Activated naive CD8-positive, alpha-beta T cell treated with anti-CD3 and anti-CD28 coated beads for 36 hours (primary cell): ENCODE measurements at regions not wholly inside any gene's neighbourhood (a gene's known extent, or its start where the extent isn't known, plus 50 kb on each side); places are given as distances from the start of the nearest gene placed in this dataset.
A peak's percentile ranks its signal among the peaks of the same experiment; 100 is the strongest.

Experiments used
- DNase-seq: peaks from one replicate; pipeline ENCODE4 v3.0.0; 2021
- H3K27ac Mint-ChIP-seq: one replicate; pipeline ENCODE4 v1.8.0; 2022; ENCODE audit warnings: mild to moderate bottlenecking, moderate library complexity, mixed read lengths
- H3K27me3 Mint-ChIP-seq: one replicate; pipeline ENCODE4 v1.8.0; 2022; ENCODE audit warnings: mild to moderate bottlenecking, mixed read lengths
- H3K36me3 Mint-ChIP-seq: one replicate; pipeline ENCODE4 v1.8.0; 2021; ENCODE audit warnings: mild to moderate bottlenecking, mixed read lengths
- H3K4me1 Mint-ChIP-seq: one replicate; pipeline ENCODE4 v1.8.0; 2021; ENCODE audit warnings: mixed read lengths
- H3K4me3 Mint-ChIP-seq: one replicate; pipeline ENCODE4 v1.8.0; 2022; ENCODE audit warnings: mild to moderate bottlenecking, moderate library complexity, mixed read lengths
- H3K9me3 Mint-ChIP-seq: one replicate; pipeline ENCODE4 v1.8.0; 2022; ENCODE audit warnings: mixed read lengths

DNA sequence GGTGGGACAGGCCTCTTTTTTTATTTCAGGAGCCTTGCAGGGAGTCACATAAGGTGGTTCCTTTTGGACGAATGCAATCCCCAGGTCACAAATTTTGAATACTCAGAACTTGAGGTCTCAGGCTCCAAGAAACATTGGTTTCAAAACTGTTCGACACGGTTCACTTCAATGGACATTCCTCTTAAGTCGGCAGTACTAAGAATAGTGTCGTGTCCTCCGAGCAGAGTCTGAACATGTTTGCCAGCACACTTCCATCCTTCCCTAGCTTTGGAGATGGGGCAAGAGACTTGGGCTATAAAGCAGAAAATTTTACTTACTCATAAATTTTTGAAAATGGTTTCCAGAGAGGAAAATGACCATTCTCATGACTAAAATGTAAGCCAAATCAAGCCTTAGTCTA is 265.4 kb downstream of the THBS2 start:
- no peak overlapping the region for H3K4me3 Mint-ChIP-seq
- no peak for DNase-seq
- peaks cover 9% of the 10 kb centered on the region for H3K27me3 Mint-ChIP-seq

DNA sequence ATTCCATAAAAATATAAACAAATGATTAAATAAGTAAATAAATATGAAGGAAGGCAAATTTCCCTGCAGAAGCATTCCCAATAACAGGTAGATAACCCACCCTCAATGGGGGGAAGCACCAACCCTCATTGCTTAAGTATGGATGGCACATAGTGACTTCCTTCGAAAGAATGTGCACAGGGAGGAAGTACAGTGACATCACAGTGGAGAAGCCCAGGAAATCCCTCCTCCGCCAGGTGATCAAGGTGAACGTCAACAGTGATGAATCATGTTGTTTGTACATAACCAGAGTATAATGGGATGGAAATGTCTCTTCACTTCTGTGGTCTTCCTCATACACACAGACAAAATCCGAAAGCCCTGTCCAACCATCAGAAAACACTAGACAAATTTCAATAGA is 267.9 kb downstream of the THBS2 start:
- Mint-ChIP-seq H3K27me3 (peaks cover 21% of the 10 kb centered on the region), H3K4me1 (no peaks in the 10 kb centered on the region), H3K36me3 (no peaks in the 10 kb centered on the region), H3K4me3 (no peak overlapping the region), H3K9me3 (peaks cover 8% of the 10 kb centered on the region), H3K27ac (no peak overlapping the region)
- DNase-seq, result no peak

More for the DNA sequence above, 265.4 kb downstream of the THBS2 start:
- H3K9me3 Mint-ChIP-seq, result no peaks in the 10 kb centered on the region
- H3K36me3 Mint-ChIP-seq, result no peaks in the 10 kb centered on the region
- H3K27ac Mint-ChIP-seq, result no peak overlapping the region
- no peaks in the 10 kb centered on the region for H3K4me1 Mint-ChIP-seq

DNA sequence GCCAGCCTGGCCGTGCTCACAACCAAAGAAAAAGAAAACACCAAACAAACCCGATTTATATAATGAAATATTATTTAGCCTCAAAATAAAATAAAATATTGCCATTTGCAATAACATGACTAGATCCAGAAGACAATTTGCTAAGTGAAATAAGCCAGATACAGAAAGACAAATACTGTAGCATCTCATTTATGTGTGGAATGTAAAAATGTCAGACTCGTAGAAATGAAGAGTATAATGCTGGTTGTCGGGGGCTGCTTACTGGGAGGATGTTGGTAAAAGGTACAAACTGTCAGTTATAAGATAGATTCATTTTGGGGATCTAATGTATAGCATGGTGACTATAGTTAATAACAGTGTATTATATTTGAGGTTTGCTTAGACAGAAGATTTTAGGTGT is 269.7 kb downstream of the THBS2 start:
- no peak for DNase-seq
- Mint-ChIP-seq H3K27ac (no peak overlapping the region), H3K27me3 (peaks cover 22% of the 10 kb centered on the region), H3K9me3 (peaks cover 22% of the 10 kb centered on the region), H3K4me1 (no peaks in the 10 kb centered on the region), H3K4me3 (no peak overlapping the region), H3K36me3 (no peaks in the 10 kb centered on the region)

DNA sequence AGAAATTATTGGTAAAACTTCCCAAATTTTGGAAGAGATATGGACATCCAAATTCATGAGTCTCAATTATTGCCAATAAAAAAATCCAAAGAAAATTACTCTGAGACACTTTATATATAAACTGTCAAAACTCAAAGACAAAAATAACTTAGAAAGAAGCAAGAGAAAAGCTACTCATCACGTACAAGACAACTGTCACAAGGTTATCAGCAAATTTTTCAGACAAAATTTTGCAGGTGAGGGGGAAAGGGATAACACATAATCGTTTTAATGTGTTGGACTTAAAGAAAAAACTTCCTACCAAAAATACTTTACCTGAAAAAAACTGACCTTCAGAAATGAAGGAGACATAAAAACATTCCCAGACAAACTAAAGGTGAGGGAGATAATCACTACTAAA is 272.5 kb downstream of the THBS2 start:
- no peaks in the 10 kb centered on the region for H3K4me1 Mint-ChIP-seq
- peaks cover 22% of the 10 kb centered on the region for H3K9me3 Mint-ChIP-seq
- H3K27me3 Mint-ChIP-seq, result peaks cover 22% of the 10 kb centered on the region
- H3K4me3 Mint-ChIP-seq, result no peak overlapping the region
- H3K36me3 Mint-ChIP-seq, result no peaks in the 10 kb centered on the region
- no peak for DNase-seq
- no peak overlapping the region for H3K27ac Mint-ChIP-seq

DNA sequence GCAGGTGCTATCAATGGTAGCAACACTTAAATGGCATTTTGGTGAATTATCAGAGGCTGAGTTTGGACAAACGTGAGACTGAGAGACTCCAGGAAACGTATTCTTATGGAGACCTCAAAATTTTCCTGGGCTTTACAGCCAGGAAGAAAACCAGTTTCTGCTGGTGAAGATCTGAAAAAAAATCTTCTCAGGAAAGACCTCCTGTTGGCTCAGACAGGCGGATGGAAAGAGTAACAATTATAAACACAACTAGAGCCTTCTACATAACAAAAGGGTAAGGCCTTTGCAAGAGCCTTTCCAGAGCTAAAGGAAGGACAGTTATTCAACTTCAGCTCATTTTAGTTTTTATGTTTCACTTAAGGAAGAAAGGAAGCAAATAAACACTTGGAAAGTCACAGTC is 274.4 kb downstream of the THBS2 start:
- peaks cover 17% of the 10 kb centered on the region for H3K27me3 Mint-ChIP-seq
- no peak overlapping the region for H3K27ac Mint-ChIP-seq
- no peaks in the 10 kb centered on the region for H3K36me3 Mint-ChIP-seq
- peaks cover 22% of the 10 kb centered on the region for H3K9me3 Mint-ChIP-seq
- no peak for DNase-seq
- no peaks in the 10 kb centered on the region for H3K4me1 Mint-ChIP-seq
- H3K4me3 Mint-ChIP-seq, result no peak overlapping the region

DNA sequence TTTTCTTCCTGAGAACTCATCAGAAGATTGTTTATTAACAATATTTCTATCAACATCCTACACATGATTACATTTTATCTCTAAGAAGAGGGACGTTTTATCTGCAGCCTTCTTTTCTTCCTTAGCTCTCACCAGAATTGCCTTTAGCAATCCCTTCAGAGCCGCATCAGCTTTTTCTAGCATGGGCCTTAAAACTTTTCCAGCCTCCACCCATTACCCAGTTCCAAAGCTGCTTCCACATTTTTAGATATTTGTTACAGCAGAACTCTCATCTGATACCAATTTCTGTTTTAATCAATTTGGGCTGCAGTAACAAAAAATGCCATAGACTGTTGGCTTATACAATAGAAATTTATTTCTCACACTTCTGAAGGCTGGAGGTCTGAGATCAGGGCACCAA is 281.5 kb downstream of the THBS2 start:
- Mint-ChIP-seq H3K4me1 (no peaks in the 10 kb centered on the region), H3K4me3 (no peak overlapping the region), H3K27ac (no peak overlapping the region), H3K9me3 (no peaks in the 10 kb centered on the region), H3K27me3 (peaks cover 10% of the 10 kb centered on the region), H3K36me3 (no peaks in the 10 kb centered on the region)
- DNase-seq, result no peak

DNA sequence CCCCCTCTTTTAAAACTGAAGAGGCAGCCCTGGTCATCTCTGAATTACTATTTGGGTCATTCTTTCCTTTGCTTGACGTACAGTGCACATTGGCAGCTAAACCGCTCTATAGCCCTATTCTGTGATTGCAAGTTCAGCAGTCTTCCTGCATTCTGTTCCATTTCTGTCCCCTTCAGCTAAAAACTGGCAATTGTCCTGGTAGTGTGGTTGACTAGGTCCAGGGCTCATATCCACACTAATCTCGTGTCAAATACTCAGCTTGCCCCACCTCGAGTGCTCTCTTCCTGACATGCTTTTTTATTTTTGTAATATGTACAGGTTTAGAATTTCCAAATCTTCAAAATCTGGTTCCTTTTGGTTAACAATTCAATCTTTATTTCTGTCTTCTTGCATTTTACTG is 282.1 kb downstream of the THBS2 start:
- Mint-ChIP-seq H3K4me3 (no peak overlapping the region), H3K9me3 (no peaks in the 10 kb centered on the region), H3K36me3 (no peaks in the 10 kb centered on the region), H3K27me3 (peaks cover 13% of the 10 kb centered on the region), H3K4me1 (no peaks in the 10 kb centered on the region), H3K27ac (no peak overlapping the region)
- DNase-seq, result no peak

DNA sequence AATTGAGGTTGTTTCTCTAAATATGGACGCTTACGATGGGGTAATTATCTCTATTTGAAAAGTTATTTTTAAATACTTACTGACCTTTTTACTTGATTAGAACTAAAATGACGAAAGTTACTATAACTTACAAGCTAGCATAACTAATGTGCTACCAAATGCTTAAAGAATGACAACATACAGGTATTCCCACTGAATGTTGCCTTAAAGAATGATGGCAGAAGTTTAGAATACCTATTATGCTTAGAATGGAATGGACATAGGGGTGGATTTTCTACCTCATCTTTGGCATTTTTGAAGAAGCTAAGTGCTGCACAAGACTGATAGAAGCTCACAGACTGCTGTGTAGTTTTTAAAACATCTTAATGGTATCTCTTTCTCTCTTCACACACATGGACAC is 284.8 kb downstream of the THBS2 start:
- no peaks in the 10 kb centered on the region for H3K36me3 Mint-ChIP-seq
- no peak overlapping the region for H3K27ac Mint-ChIP-seq
- no peaks in the 10 kb centered on the region for H3K9me3 Mint-ChIP-seq
- DNase-seq, result no peak
- no peaks in the 10 kb centered on the region for H3K4me1 Mint-ChIP-seq
- no peak overlapping the region for H3K4me3 Mint-ChIP-seq
- H3K27me3 Mint-ChIP-seq, result peaks cover 13% of the 10 kb centered on the region

DNA sequence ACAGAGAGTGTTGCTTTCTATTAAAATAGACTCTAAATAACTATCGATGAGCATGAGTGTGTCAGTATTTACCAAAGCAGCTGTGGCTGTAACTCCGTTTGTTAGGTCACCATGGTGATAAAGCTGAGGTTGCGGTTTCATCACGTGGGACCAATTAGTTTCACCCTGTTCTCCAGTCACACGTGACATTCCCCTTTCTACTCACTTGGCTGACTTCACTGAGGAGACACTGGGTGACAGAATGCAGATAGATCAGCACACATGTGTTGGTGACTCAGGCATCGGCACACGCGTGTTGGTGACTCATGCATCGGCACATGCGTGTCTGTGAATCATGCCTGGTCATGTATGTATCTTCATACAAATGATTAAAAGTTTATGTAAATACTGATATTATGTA is 285.4 kb downstream of the THBS2 start:
- H3K36me3 Mint-ChIP-seq, result no peaks in the 10 kb centered on the region
- no peak overlapping the region for H3K27ac Mint-ChIP-seq
- no peaks in the 10 kb centered on the region for H3K9me3 Mint-ChIP-seq
- H3K4me3 Mint-ChIP-seq, result no peak overlapping the region
- DNase-seq, result no peak
- H3K4me1 Mint-ChIP-seq, result no peaks in the 10 kb centered on the region
- H3K27me3 Mint-ChIP-seq, result peaks cover 13% of the 10 kb centered on the region

DNA sequence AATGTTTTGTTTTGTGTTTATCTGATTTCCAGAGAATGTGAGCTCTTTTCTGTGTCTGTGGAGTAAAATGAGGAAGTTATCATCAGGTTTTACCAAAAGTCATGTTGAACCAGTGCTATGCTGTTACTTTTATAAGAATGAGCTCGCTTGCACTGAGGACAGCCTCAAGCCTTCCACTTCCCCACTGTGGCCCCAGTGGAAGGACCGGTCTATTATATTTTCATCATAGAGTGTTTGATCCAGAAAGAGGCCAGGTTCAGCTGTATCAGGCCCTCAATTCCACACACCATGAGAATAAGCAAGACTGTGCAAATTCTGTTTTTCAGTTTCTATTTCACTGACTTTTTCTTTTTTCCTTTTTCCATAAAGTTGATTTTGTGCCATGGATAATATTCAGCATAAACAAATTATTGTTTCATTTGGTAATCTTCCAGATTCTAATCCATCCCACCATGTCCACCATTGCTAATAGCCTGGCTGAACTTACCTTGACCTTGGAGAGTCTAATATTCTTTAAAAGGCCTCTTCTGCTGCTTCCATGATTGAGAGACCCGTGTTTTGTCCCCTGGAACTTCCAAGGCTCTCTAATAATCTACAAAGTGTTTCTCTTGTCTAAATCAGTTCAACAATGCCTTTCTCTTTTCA is 286.2 kb downstream of the THBS2 start:
- no peak overlapping the region for H3K27ac Mint-ChIP-seq
- DNase-seq, result no peak
- H3K9me3 Mint-ChIP-seq, result no peaks in the 10 kb centered on the region
- no peaks in the 10 kb centered on the region for H3K36me3 Mint-ChIP-seq
- H3K4me3 Mint-ChIP-seq, result no peak overlapping the region
- H3K4me1 Mint-ChIP-seq, result no peaks in the 10 kb centered on the region
- H3K27me3 Mint-ChIP-seq, result peaks cover 13% of the 10 kb centered on the region

DNA sequence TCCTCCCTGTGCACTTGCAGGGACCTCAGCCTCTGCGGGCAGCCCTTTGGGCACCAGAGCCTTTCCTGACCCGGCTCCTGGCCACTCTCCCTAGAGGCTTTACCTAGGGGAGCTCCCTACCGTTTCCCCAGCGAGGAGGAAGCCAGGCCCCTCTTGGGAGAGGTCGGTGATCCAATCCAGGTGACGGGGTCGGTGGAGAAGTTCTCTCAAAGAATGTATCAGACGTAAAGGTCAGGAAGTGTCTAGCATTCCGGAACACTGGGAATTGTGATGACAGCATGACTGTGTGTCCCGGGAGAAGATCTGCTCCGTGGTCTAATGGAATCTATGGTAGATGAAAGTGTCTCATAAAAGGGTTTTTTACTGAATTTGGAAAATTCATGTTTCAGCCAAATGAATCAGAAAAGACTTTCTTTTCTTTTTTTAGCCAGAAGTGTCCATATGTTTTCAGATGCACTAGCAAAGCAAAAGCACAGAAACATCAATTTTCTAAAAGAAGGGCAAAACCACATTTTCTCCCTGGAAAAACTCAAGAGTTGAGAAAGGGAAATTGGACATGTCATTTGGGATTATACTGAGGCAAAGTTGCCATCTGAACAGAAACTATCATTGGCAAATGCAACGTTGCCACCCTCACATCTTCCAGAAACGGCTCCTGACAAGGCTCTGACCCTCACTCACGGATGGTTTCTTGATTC is 289.4 kb downstream of the THBS2 start:
- Mint-ChIP-seq H3K27ac (no peak overlapping the region), H3K4me1 (no peaks in the 10 kb centered on the region), H3K9me3 (no peaks in the 10 kb centered on the region), H3K36me3 (no peaks in the 10 kb centered on the region), H3K27me3 (peaks cover 20% of the 10 kb centered on the region), H3K4me3 (no peak overlapping the region)
- no peak for DNase-seq

DNA sequence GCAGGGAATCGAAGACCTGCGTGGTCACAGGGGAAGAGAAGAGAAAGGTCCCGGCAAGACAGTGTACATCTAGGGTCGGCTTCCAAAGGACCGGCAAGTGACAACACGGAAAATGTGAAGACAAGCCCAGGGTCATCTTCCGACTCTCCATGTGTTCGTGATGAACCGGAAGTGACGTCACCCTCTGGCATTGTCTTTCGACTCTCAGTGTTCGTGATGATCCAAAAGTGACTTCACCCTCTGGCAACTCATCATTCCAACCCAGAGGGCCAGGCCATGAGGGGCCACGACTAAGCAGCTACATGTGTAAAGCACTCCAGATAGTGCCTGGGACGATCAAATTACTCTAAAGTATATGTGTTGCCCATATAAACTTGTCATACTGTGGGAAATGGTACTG is 290.8 kb downstream of the THBS2 start:
- Mint-ChIP-seq H3K4me3 (no peak overlapping the region), H3K9me3 (no peaks in the 10 kb centered on the region), H3K27ac (no peak overlapping the region), H3K4me1 (no peaks in the 10 kb centered on the region), H3K36me3 (no peaks in the 10 kb centered on the region), H3K27me3 (peaks cover 20% of the 10 kb centered on the region)
- DNase-seq, result no peak

DNA sequence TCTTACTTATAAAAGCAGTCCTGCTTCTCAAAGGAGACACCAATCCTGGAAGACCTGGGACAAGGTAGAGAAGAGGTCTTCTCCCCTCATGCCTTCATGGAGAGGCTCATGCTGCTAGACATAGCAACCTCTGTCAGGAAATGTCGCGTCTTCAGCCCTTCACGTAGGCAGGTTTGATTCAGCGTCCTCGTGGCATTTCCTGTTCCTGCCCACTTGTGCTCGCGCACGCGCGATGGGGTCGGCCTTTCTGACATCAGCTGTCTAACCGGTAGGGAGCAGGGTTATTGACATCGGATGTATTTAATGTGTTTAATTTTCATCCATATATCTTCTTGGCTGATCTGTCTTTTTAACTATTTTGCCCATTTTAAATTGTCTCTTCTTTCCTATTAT is 292.4 kb downstream of the THBS2 start:
- Mint-ChIP-seq H3K4me3 (no peak overlapping the region), H3K27ac (no peak overlapping the region)

DNA sequence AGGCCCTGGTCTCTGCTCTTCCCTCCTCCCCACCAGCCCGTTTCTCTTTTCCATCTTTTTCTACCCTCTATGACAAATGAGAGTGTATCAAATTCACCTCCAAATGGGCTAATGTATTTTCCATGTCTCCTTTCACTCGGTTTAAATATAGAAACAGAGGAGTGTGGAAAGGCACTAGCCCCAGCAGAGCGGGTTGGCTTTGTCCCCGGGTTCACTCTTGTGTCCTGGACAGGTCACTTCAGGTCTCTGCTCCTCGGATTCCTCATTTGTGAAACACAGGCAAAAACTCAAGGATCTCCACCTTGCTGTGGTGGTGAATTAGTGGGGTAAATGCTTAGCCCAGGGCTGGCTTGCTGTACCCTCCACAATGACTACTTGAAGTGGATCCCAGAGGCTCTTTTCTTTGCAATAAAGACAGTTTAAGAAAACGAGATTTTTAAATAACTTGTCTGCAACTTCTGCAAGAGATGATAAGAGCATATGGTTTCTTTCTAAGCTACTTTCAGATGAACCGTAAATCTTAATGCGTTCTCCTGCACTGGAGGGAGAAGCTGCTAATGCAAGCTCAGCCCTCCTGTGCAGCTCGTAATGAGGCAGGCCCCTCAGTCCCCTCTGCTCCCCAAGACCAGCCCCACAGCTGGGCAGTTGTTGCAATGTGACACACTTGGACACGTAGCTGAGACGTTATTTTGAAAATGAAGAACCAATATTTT is 292.9 kb downstream of the THBS2 start:
- H3K4me1 Mint-ChIP-seq, result no peaks in the 10 kb centered on the region
- no peak overlapping the region for H3K4me3 Mint-ChIP-seq
- H3K27me3 Mint-ChIP-seq, result peaks cover 17% of the 10 kb centered on the region
- no peaks in the 10 kb centered on the region for H3K9me3 Mint-ChIP-seq
- no peak for DNase-seq
- H3K36me3 Mint-ChIP-seq, result no peaks in the 10 kb centered on the region
- H3K27ac Mint-ChIP-seq, result no peak overlapping the region

More for the DNA sequence above, 292.4 kb downstream of the THBS2 start:
- no peaks in the 10 kb centered on the region for H3K9me3 Mint-ChIP-seq
- H3K36me3 Mint-ChIP-seq, result no peaks in the 10 kb centered on the region
- H3K27me3 Mint-ChIP-seq, result peaks cover 17% of the 10 kb centered on the region
- DNase-seq, result peak; percentile 8
- H3K4me1 Mint-ChIP-seq, result no peaks in the 10 kb centered on the region

DNA sequence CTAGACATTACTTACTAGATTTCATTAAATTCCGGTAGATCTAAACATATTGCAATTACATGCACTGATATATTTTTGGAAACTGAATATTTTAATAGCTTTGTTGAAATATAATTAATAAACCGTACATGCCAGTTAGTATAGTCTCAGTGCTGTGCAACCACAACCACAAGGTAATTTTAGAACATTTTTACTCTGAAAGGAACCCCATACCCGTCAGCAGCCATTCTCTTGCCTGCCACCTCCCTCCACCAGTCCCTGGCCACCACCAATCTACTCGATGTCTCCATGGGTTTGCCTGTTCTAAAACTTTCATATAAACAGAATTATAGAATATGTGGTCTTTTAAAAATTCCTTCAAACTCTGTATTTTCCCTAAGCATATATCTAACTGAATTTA is 293.9 kb downstream of the THBS2 start:
- H3K4me3 Mint-ChIP-seq, result no peak overlapping the region
- no peaks in the 10 kb centered on the region for H3K4me1 Mint-ChIP-seq
- no peaks in the 10 kb centered on the region for H3K9me3 Mint-ChIP-seq
- peaks cover 25% of the 10 kb centered on the region for H3K27me3 Mint-ChIP-seq
- H3K27ac Mint-ChIP-seq, result no peak overlapping the region
- H3K36me3 Mint-ChIP-seq, result no peaks in the 10 kb centered on the region
- no peak for DNase-seq
